ENCODE measurements at regions not wholly inside any gene's neighbourhood (a gene's known extent, or its start where the extent isn't known, plus 50 kb on each side); places are given as distances from the start of the nearest gene placed in this dataset.

DNA sequence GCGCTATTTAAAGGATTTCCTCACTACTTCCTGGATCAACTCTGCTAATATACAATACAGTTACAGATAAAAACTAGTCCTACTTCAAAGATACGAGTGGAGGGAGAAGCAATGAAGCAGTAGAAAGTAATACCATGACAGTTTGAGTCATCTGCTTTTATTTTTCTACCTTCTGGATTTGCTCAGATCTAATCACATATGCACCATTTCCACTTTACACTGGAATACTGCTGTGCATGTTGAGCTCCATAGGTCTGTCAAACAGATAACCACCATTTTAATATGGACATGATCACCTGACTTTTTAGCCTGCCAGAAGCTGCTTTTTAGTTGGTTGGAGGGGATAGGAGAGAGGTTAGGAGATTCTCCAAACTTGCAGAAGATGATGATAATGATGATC lies 92.5 kb downstream of the MMUT start:
- POLR2A ChIA-PET (ENCODE audit: low non-redundant PET), result no interaction called here
- H3K27ac ChIP-seq, result no peak overlapping the region

DNA sequence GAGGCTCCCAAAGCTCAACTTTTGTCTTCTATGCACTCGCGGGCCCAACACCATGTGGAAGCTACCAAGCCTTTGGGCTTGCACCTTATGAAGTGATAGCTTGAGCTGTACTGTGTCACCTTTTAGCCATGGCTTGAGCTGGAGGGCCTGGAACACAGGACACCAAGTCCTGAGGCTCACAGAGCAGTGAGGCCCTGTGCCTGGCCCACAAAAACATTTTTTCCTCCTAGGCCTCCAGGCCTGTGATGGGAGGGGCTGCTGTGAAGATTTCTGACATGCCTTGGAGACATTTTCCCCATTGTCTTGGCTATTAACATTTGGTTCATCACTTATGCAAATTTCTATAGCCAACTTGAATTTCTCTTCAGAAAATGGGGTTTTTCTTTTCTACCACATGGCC lies 96.5 kb downstream of the MMUT start:
- ChIA-PET CTCF (no interaction called here), POLR2A (ENCODE audit: low non-redundant PET) (no interaction called here)
- no peak overlapping the region for H3K27ac ChIP-seq
- DNase-seq (ENCODE audit: low spot score), result no peak
- TF ChIP-seq, protein P1, sequence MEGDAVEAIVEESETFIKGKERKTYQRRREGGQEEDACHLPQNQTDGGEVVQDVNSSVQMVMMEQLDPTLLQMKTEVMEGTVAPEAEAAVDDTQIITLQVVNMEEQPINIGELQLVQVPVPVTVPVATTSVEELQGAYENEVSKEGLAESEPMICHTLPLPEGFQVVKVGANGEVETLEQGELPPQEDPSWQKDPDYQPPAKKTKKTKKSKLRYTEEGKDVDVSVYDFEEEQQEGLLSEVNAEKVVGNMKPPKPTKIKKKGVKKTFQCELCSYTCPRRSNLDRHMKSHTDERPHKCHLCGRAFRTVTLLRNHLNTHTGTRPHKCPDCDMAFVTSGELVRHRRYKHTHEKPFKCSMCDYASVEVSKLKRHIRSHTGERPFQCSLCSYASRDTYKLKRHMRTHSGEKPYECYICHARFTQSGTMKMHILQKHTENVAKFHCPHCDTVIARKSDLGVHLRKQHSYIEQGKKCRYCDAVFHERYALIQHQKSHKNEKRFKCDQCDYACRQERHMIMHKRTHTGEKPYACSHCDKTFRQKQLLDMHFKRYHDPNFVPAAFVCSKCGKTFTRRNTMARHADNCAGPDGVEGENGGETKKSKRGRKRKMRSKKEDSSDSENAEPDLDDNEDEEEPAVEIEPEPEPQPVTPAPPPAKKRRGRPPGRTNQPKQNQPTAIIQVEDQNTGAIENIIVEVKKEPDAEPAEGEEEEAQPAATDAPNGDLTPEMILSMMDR (conservative IDR thresholded peaks at IDR 0.05; ENCODE audit: low read depth), result no peak

More for the DNA sequence above, 92.5 kb downstream of the MMUT start:
- TF ChIP-seq, protein P1 (conservative IDR thresholded peaks at IDR 0.05; ENCODE audit: low read depth), result no peak
- DNase-seq (ENCODE audit: low spot score), result no peak
- CTCF ChIA-PET, result no interaction called here

DNA sequence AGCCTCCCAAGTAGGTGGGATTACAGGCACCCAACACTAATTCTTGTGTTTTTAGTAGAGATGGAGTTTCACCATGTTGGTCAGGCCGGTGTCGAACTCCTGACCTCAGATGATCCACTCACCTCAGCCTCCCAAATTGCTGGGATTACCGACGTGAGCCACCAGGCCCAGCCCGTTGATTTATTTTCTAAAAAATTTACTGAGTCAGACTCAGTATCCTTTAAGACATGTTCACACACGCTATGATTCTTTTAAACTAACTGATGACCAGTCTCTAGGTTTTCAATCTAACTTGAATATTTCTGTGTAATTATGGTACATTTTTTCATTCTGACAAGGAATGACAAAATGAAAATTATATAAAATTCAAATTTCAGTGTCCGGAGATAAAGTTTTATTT lies 114.5 kb downstream of the MMUT start:
- TF ChIP-seq, protein P1 (conservative IDR thresholded peaks at IDR 0.05; ENCODE audit: low read depth), result no peak
- no peak for DNase-seq (ENCODE audit: low spot score)
- ChIA-PET POLR2A (ENCODE audit: low non-redundant PET) (no interaction called here), CTCF (no interaction called here)
- no peak overlapping the region for H3K27ac ChIP-seq

DNA sequence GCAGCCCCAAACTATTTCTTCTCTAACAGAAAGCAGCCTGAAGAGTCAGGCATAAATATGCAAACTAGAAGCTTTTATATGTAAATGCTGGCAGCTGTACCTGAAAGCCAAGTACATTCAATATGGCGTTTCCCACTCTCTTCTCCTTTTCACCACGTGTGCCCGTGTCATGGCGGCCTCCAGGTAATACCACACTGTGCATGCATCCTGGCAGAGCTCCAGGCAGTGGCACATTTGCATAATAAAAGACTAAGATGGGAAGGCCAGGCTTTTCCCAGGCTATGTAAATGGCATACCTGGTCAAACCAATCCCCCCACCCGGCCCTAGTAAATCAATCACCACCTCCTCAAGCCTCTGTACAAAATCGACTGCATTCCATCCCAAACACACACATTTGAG lies 120.6 kb downstream of the MMUT start:
- no peak overlapping the region for H3K27ac ChIP-seq
- ChIA-PET CTCF (interaction anchor here (0.6 kb wide), 1 partner anchor 288 kb away, joined by 3 read pairs; no protein-coding TSS in a partner anchor), POLR2A (ENCODE audit: low non-redundant PET) (no interaction called here)

DNA sequence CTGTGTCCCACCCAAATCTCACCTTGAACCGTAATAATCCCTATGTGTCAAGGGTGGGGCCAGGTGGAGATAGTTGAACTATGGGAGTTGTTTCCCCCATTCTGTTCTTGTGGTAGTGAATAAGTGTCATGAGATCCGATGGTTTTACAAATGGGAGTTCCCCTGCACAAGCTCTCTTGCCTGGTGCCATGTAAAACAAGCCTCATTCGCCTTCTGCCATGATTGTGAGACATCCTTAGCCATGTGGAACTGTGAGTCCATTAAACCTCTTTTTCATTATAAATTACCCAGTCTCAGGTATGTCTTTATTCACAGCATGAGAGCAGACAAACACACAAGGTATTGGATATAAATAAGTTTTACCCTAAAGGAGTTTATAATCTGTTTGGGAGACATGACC lies 121.2 kb downstream of the MMUT start:
- TF ChIP-seq, protein P1 (conservative IDR thresholded peaks at IDR 0.05; ENCODE audit: low read depth), result no peak
- ChIA-PET POLR2A (ENCODE audit: low non-redundant PET) (no interaction called here), CTCF (no interaction called here)
- DNase-seq (ENCODE audit: low spot score), result no peak
- no peak overlapping the region for H3K27ac ChIP-seq

More for the DNA sequence above, 120.6 kb downstream of the MMUT start:
- DNase-seq (ENCODE audit: low spot score), result no peak
- TF ChIP-seq, protein P1 (conservative IDR thresholded peaks at IDR 0.05; ENCODE audit: low read depth), result no peak

DNA sequence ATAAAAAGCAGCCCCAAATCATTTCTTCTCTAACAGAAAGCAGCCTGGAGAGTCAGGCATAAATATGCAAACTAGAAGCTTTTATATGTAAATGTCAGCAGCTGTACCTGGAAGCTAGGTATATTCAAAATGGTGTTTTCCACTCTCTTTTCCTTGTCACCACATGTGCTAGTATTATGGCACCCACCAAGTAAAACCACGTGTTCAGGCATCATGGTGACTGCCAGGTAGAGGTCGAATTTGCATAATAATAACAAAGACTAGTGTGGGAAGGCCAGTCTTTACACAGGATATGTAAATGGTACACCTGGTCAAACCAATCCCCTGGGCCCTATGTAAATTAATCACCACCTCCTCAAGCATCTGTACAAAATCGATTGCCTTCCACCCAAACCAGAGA lies 124.0 kb downstream of the MMUT start:
- no peak overlapping the region for H3K27ac ChIP-seq
- no peak for DNase-seq (ENCODE audit: low spot score)
- ChIA-PET CTCF (no interaction called here), POLR2A (ENCODE audit: low non-redundant PET) (no interaction called here)
- TF ChIP-seq, protein P1 (conservative IDR thresholded peaks at IDR 0.05; ENCODE audit: low read depth), result no peak

All from RWPE1 (cell line).